A549 (cell line): ENCODE measurements at regions not wholly inside any gene's neighbourhood (a gene's known extent, or its start where the extent isn't known, plus 50 kb on each side); places are given as distances from the start of the nearest gene placed in this dataset.

ENCODE experiments used
- ATAC-seq, 2 experiments: fragments of 200-7000 bp in 1 of 2; fragments of >200 bp in 1 of 2; cut with Nextera tagmentation in 1 of 2; cut with Tn5 transposase in 1 of 2; 3 replicates each; pipeline versions ENCODE4 v1.8.0 to v1.9.1; 2018 to 2020; ENCODE audit warnings: mild to moderate bottlenecking in 1 of 2, moderate library complexity in 1 of 2
- CTCF ChIA-PET: fragments of 300-600 bp; sonication (Branson Sonifier 250); formaldehyde crosslinking; extraction: SDS; loops from one replicate; lab custom pipeline; 2021; ENCODE audit warnings: antibody characterized with exemption, inconsistent platforms; lab: Yijun Ruan, JAX
- POLR2A ChIA-PET: fragments of 350-600 bp; formaldehyde crosslinking; extraction: SDS; loops from one replicate; lab custom pipeline; 2021; ENCODE audit warnings: antibody characterized with exemption, inconsistent platforms; lab: Yijun Ruan, JAX
- DNase-seq, 2 experiments: peaks; one replicate each; pipeline versions ENCODE4 v3.0.0 to v3.0.0-alpha.2; 2011 to 2016; ENCODE audit warnings: low read depth in 1 of 2, low spot score in 1 of 2
- FAIRE-seq: peaks from 2 replicates; lab custom pipeline; 2011; peaks lifted over from hg19 to GRCh38; lab: Jason Lieb, UNC
- H3K27ac ChIP-seq, 2 experiments: fragments of >200 bp; sonication (Bioruptor Twin); formaldehyde crosslinking; 3 replicates each; pipeline ENCODE4 v1.5.1; 2016 to 2017
- H3K4me1 ChIP-seq: fragments of >200 bp; sonication (Bioruptor Twin); formaldehyde crosslinking; 3 replicates; pipeline ENCODE4 v1.6.1; 2016
- H3K4me2 ChIP-seq: fragments of >200 bp; sonication (Bioruptor Twin); formaldehyde crosslinking; 3 replicates; pipeline ENCODE4 v1.6.1; 2016
- H3K4me3 ChIP-seq: fragments of >200 bp; sonication (Bioruptor Twin); formaldehyde crosslinking; 3 replicates; pipeline ENCODE4 v1.5.1; 2016
- H3K9me3 ChIP-seq: fragments of >200 bp; sonication (Bioruptor Twin); formaldehyde crosslinking; 3 replicates; pipeline ENCODE4 v1.6.1; 2016
- CHD4 ChIP-seq: fragments of 200-600 bp; sonication (generic); IDR thresholded peaks from 2 replicates; pipeline ENCODE4 v1.6.1; 2016; ENCODE audit warnings: antibody characterized with exemption, mild to moderate bottlenecking, borderline replicate concordance
- E2F6 ChIP-seq: IDR thresholded peaks from 2 replicates; pipeline ENCODE4 v1.6.1; 2012; ENCODE audit warnings: low read depth, borderline replicate concordance
- ESRRA ChIP-seq: fragments of 150-350 bp; IDR thresholded peaks from 2 replicates; pipeline ENCODE4 v1.6.1; 2014; ENCODE audit warnings: mild to moderate bottlenecking, low read length, borderline replicate concordance
- FOSB ChIP-seq: fragments of 250-450 bp; sonication (Bioruptor Pico); IDR thresholded peaks from 2 replicates; pipeline ENCODE4 v1.5.0; 2020; ENCODE audit warnings: mild to moderate bottlenecking, moderate library complexity
- FOSL2 ChIP-seq, 2 experiments: fragments of 450-650 bp in 1 of 2; fragments of >200 bp in 1 of 2; sonication (Bioruptor Twin) in 1 of 2; formaldehyde crosslinking; IDR thresholded peaks; 2 replicates each; pipeline versions ENCODE4 v1.5.0 to v1.6.1; 2016 to 2020; ENCODE audit warnings: mild to moderate bottlenecking in 1 of 2, moderate library complexity in 1 of 2
- GATA3 ChIP-seq: IDR thresholded peaks from 2 replicates; pipeline ENCODE4 v1.6.1; 2012; ENCODE audit warnings: borderline replicate concordance
- HDAC2 ChIP-seq: fragments of 200-600 bp; sonication (generic); IDR thresholded peaks from 2 replicates; pipeline ENCODE4 v1.6.1; 2016
- HEYL ChIP-seq: fragments of 250-450 bp; sonication (Bioruptor Pico); IDR thresholded peaks from 2 replicates; pipeline ENCODE4 v1.8.0; 2021; ENCODE audit warnings: mild to moderate bottlenecking, moderate library complexity
- HMGXB4 ChIP-seq: fragments of 250-450 bp; sonication (Bioruptor Pico); IDR thresholded peaks from 2 replicates; pipeline ENCODE4 v1.5.0; 2021; ENCODE audit warnings: mild to moderate bottlenecking, moderate library complexity, borderline replicate concordance
- HOXB5 ChIP-seq: fragments of 250-450 bp; sonication (Bioruptor Pico); IDR thresholded peaks from 2 replicates; pipeline ENCODE4 v1.5.0; 2020; ENCODE audit warnings: mild to moderate bottlenecking, moderate library complexity
- JUNB ChIP-seq: fragments of >200 bp; sonication (Bioruptor Twin); formaldehyde crosslinking; IDR thresholded peaks from 2 replicates; pipeline ENCODE4 v1.6.1; 2016
- KDM5A ChIP-seq: fragments of 200-600 bp; sonication (generic); IDR thresholded peaks from 2 replicates; pipeline ENCODE4 v1.6.1; 2016; ENCODE audit warnings: antibody characterized with exemption, mild to moderate bottlenecking
- MAX ChIP-seq: IDR thresholded peaks from 2 replicates; pipeline ENCODE4 v1.6.1; 2012
- MAZ ChIP-seq: fragments of 150-350 bp; IDR thresholded peaks from 2 replicates; pipeline ENCODE4 v1.6.1; 2014; ENCODE audit warnings: antibody characterized with exemption, low read depth, low read length, borderline replicate concordance
- MYC ChIP-seq: IDR thresholded peaks from 2 replicates; pipeline ENCODE4 v1.6.1; 2012; ENCODE audit warnings: mild to moderate bottlenecking, inconsistent platforms, low read length, improper control_type of control experiment, borderline replicate concordance
- NFE2L2 ChIP-seq: fragments of 150-350 bp; conservative IDR thresholded peaks from 2 replicates; pipeline ENCODE4 v1.6.1; 2014; ENCODE audit warnings: low read length
- NR3C1 ChIP-seq: fragments of >200 bp; sonication (Bioruptor Twin); formaldehyde crosslinking; IDR thresholded peaks from 3 replicates; pipeline ENCODE4 v1.6.1; 2017
- POLR2A ChIP-seq: IDR thresholded peaks from 2 replicates; pipeline ENCODE4 v1.6.1; 2012; ENCODE audit warnings: mild to moderate bottlenecking, low read length
- POLR2AphosphoS2 ChIP-seq: conservative IDR thresholded peaks from 2 replicates; pipeline ENCODE4 v1.6.1; 2012; ENCODE audit warnings: low read length, improper control_type of control experiment, inconsistent platforms
- RCOR1 ChIP-seq: fragments of 150-350 bp; IDR thresholded peaks from 2 replicates; pipeline ENCODE4 v1.6.1; 2014; ENCODE audit warnings: antibody characterized with exemption, low read length, low read depth
- REST ChIP-seq: fragments of 200-600 bp; sonication (generic); IDR thresholded peaks from 2 replicates; pipeline ENCODE4 v1.6.1; 2016; ENCODE audit warnings: antibody characterized with exemption, mild to moderate bottlenecking, moderate library complexity
- SMC3 ChIP-seq: fragments of >200 bp; sonication (Bioruptor Twin); formaldehyde crosslinking; IDR thresholded peaks from 3 replicates; pipeline ENCODE4 v1.6.1; 2018; ENCODE audit warnings: inconsistent platforms
- TP53 ChIP-seq: fragments of 250-450 bp; sonication (Bioruptor Pico); IDR thresholded peaks from 2 replicates; pipeline ENCODE4 v1.5.0; 2021; ENCODE audit warnings: mild to moderate bottlenecking, moderate library complexity
- ZC3H11A ChIP-seq: fragments of 450-650 bp; IDR thresholded peaks from 2 replicates; pipeline ENCODE4 v1.6.1; 2014; ENCODE audit warnings: antibody characterized with exemption, mild to moderate bottlenecking
- ZNF302 ChIP-seq: fragments of 250-450 bp; sonication (Bioruptor Pico); IDR thresholded peaks from 2 replicates; pipeline ENCODE4 v1.9.0; 2021; ENCODE audit warnings: inconsistent platforms, mild to moderate bottlenecking, moderate library complexity
- ZSCAN20 ChIP-seq: fragments of 250-450 bp; sonication (Bioruptor Pico); IDR thresholded peaks from 2 replicates; pipeline ENCODE4 v1.8.0; 2022; ENCODE audit warnings: mild to moderate bottlenecking, moderate library complexity
- WGBS: methylation state at CpG from one replicate; pipeline ENCODE4 v1.1.6; 2017; ENCODE audit errors: missing lambda C conversion rate; 5-methylcytosine and 5-hydroxymethylcytosine counted together
- TF ChIP-seq, protein P1 (sequence below): fragments of >200 bp; sonication (Bioruptor Twin); formaldehyde crosslinking; IDR thresholded peaks from 2 replicates; pipeline ENCODE4 v1.6.1; 2016
- TF ChIP-seq, protein P2 (sequence below): fragments of 250-450 bp; sonication (Bioruptor Pico); IDR thresholded peaks from 2 replicates; pipeline ENCODE4 v1.5.0; 2020; ENCODE audit warnings: low read depth, mild to moderate bottlenecking, moderate library complexity

- no peak for ATAC-seq
- H3K4me2 ChIP-seq = no peak overlapping the region
- POLR2A ChIA-PET = no interaction called here
Observed at GRCh38 chr5:107291866-107292265, 378.9 kb downstream of the EFNA5 start.

GRCh38 chr5:107290780-107291398 is 379.8 kb downstream of the EFNA5 start:
- ATAC-seq (no peak), FAIRE-seq (no peak), DNase-seq (no peak)
- Histone ChIP-seq H3K27ac (no peak overlapping the region), H3K4me1 (peaks cover 5% of the 10 kb centered on the region; the same call in 1 of the 3 replicates), H3K4me2 (no peak overlapping the region), H3K9me3 (no peaks in the 10 kb centered on the region), H3K4me3 (no peak overlapping the region)
- POLR2A ChIA-PET = no interaction called here
- 81% methylated on average over 6 of the region's 6 CpGs for WGBS
- TF ChIP-seq, protein P1, sequence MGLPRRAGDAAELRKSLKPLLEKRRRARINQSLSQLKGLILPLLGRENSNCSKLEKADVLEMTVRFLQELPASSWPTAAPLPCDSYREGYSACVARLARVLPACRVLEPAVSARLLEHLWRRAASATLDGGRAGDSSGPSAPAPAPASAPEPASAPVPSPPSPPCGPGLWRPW = no peak
- TF ChIP-seq ESRRA (no peak), SMC3 (no peak), HDAC2 (no peak), HEYL (CRISPR knock-in tag) (no peak), NFE2L2 (no peak), GATA3 (no peak), HOXB5 (no peak), ZC3H11A (no peak), KDM5A (no peak), REST (no peak), FOSL2 (IDR thresholded peaks at IDR 0.05) (no peak), FOSL2 (CRISPR knock-in tag; IDR thresholded peaks at IDR 0.05) (no peak), JUNB (no peak), E2F6 (no peak), FOSB (CRISPR knock-in tag) (no peak), ZSCAN20 (CRISPR knock-in tag) (no peak), NR3C1 (no peak)
- TF ChIP-seq, protein P2, sequence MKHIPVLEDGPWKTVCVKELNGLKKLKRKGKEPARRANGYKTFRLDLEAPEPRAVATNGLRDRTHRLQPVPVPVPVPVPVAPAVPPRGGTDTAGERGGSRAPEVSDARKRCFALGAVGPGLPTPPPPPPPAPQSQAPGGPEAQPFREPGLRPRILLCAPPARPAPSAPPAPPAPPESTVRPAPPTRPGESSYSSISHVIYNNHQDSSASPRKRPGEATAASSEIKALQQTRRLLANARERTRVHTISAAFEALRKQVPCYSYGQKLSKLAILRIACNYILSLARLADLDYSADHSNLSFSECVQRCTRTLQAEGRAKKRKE (CRISPR knock-in tag) = no peak
- CTCF ChIA-PET = no interaction called here

More at GRCh38 chr5:107291866-107292265, 378.9 kb downstream of the EFNA5 start:
- FAIRE-seq (no peak), DNase-seq (no peak)
- Histone ChIP-seq H3K4me3 (no peak overlapping the region), H3K9me3 (no peaks in the 10 kb centered on the region), H3K27ac (no peak overlapping the region), H3K4me1 (peaks cover 5% of the 10 kb centered on the region; the same call in 1 of the 3 replicates)
- WGBS = 81% methylated on average over 4 of the region's 4 CpGs
- TF ChIP-seq TP53 (CRISPR knock-in tag) (no peak), FOSB (CRISPR knock-in tag) (no peak), MYC (no peak), ZNF302 (CRISPR knock-in tag) (no peak), ZSCAN20 (CRISPR knock-in tag) (no peak), MAZ (no peak), MAX (no peak), SMC3 (no peak), FOSL2 (IDR thresholded peaks at IDR 0.05) (no peak), FOSL2 (CRISPR knock-in tag; IDR thresholded peaks at IDR 0.05) (no peak), HOXB5 (no peak), POLR2A (no peak), HMGXB4 (no peak), JUNB (no peak), POLR2AphosphoS2 (no peak), ZC3H11A (no peak), RCOR1 (no peak), CHD4 (no peak)
- TF ChIP-seq, protein P2 (CRISPR knock-in tag) = no peak
- CTCF ChIA-PET = no interaction called here
